ENCODE measurements at regions not wholly inside any gene's neighbourhood (a gene's known extent, or its start where the extent isn't known, plus 50 kb on each side); places are given as distances from the start of the nearest gene placed in this dataset.

- H3K4me3 ChIP-seq (ENCODE audit: low read depth, low read length) = no peak overlapping the region
- no peaks in the 10 kb centered on the region for H3K9me3 ChIP-seq (ENCODE audit: severe bottlenecking)
- no peak overlapping the region for H3K27ac ChIP-seq
- no peaks in the 10 kb centered on the region for H3K36me3 ChIP-seq
- TF ChIP-seq CTCF (IDR thresholded peaks at IDR 0.05; ENCODE audit: low read depth, low read length) = no peak
- DNase-seq = no peak
- peaks cover 27% of the 10 kb centered on the region for H3K27me3 ChIP-seq (ENCODE audit: insufficient read depth, low read depth, severe bottlenecking)
Observed at GRCh38 chr20:22700367-22700766, 116.0 kb upstream of the FOXA2 start.

GRCh38 chr20:22701679-22702308, 117.4 kb upstream of the FOXA2 start:
- no peak for DNase-seq
- no peak for TF ChIP-seq CTCF (IDR thresholded peaks at IDR 0.05; ENCODE audit: low read depth, low read length)
- Histone ChIP-seq H3K27ac (no peak overlapping the region), H3K27me3 (ENCODE audit: insufficient read depth, low read depth, severe bottlenecking) (peaks cover 20% of the 10 kb centered on the region), H3K36me3 (no peaks in the 10 kb centered on the region), H3K9me3 (ENCODE audit: severe bottlenecking) (no peaks in the 10 kb centered on the region), H3K4me3 (ENCODE audit: low read depth, low read length) (no peak overlapping the region)

- no peak for TF ChIP-seq CTCF (IDR thresholded peaks at IDR 0.05; ENCODE audit: low read depth, low read length)
- Histone ChIP-seq H3K9me3 (ENCODE audit: severe bottlenecking) (no peaks in the 10 kb centered on the region), H3K27me3 (ENCODE audit: insufficient read depth, low read depth, severe bottlenecking) (peaks cover 10% of the 10 kb centered on the region), H3K27ac (no peak overlapping the region), H3K4me3 (ENCODE audit: low read depth, low read length) (no peak overlapping the region), H3K36me3 (no peaks in the 10 kb centered on the region)
- no peak for DNase-seq
Observed at GRCh38 chr20:22703843-22704242, 119.5 kb upstream of the FOXA2 start.

GRCh38 chr20:22711971-22712755, 127.8 kb upstream of the FOXA2 start:
- no peaks in the 10 kb centered on the region for H3K36me3 ChIP-seq
- no peak for TF ChIP-seq CTCF (IDR thresholded peaks at IDR 0.05; ENCODE audit: low read depth, low read length)
- H3K27ac ChIP-seq = no peak overlapping the region
- H3K4me3 ChIP-seq (ENCODE audit: low read depth, low read length) = no peak overlapping the region
- H3K9me3 ChIP-seq (ENCODE audit: severe bottlenecking) = no peaks in the 10 kb centered on the region
- no peak for DNase-seq
- peaks cover 18% of the 10 kb centered on the region for H3K27me3 ChIP-seq (ENCODE audit: insufficient read depth, low read depth, severe bottlenecking)

- DNase-seq = no peak
Observed at GRCh38 chr20:22716821-22717351, 132.5 kb upstream of the FOXA2 start.

More at GRCh38 chr20:22716821-22717351, 132.5 kb upstream of the FOXA2 start:
- Histone ChIP-seq H3K9me3 (ENCODE audit: severe bottlenecking) (no peaks in the 10 kb centered on the region), H3K4me3 (ENCODE audit: low read depth, low read length) (no peak overlapping the region), H3K27me3 (ENCODE audit: insufficient read depth, low read depth, severe bottlenecking) (peaks cover 30% of the 10 kb centered on the region), H3K27ac (no peak overlapping the region), H3K36me3 (no peaks in the 10 kb centered on the region)
- TF ChIP-seq CTCF (IDR thresholded peaks at IDR 0.05; ENCODE audit: low read depth, low read length) = no peak

All from WERI-Rb-1 (cell line).